Neuronal stem cell (in vitro differentiated cells): ENCODE measurements at regions not wholly inside any gene's neighbourhood (a gene's known extent, or its start where the extent isn't known, plus 50 kb on each side); places are given as distances from the start of the nearest gene placed in this dataset.

Source experiments
- DNase-seq: peaks from one replicate; pipeline ENCODE4 v3.0.0-alpha.2; 2013; ENCODE audit warnings: low spot score
- H2AFZ ChIP-seq: one replicate; pipeline ENCODE4 v1.6.1; 2013; ENCODE audit warnings: mild to moderate bottlenecking, low read length, inconsistent platforms
- H2AK5ac ChIP-seq: 2 replicates; pipeline ENCODE4 v1.6.1; 2013; ENCODE audit warnings: low read depth, mild to moderate bottlenecking, inconsistent platforms, low read length, moderate library complexity, mixed read lengths
- H2BK120ac ChIP-seq: 2 replicates; pipeline ENCODE4 v1.6.1; 2013; ENCODE audit warnings: low read depth, mild to moderate bottlenecking, inconsistent platforms, low read length, moderate library complexity, mixed read lengths
- H2BK12ac ChIP-seq: one replicate; pipeline ENCODE4 v1.6.1; 2013; ENCODE audit warnings: low read length, inconsistent platforms
- H2BK15ac ChIP-seq: 2 replicates; pipeline ENCODE4 v1.6.1; 2013; ENCODE audit warnings: mild to moderate bottlenecking, low read length, inconsistent platforms, mixed read lengths
- H2BK5ac ChIP-seq: one replicate; pipeline ENCODE4 v1.6.1; 2013; ENCODE audit warnings: inconsistent platforms, mild to moderate bottlenecking, low read length, moderate library complexity
- H3K14ac ChIP-seq: one replicate; pipeline ENCODE4 v1.6.1; 2013; ENCODE audit warnings: low read length, inconsistent platforms
- H3K18ac ChIP-seq: 2 replicates; pipeline ENCODE4 v1.6.1; 2013; ENCODE audit warnings: low read length, inconsistent platforms
- H3K23ac ChIP-seq: 2 replicates; pipeline ENCODE4 v1.6.1; 2013; ENCODE audit warnings: low read depth, mild to moderate bottlenecking, mixed read lengths, low read length, inconsistent platforms; ENCODE audit not compliant: poor library complexity
- H3K27ac ChIP-seq: replicated peaks from 3 replicates; pipeline ENCODE4 v1.5.1; 2013; ENCODE audit warnings: low read length, inconsistent platforms
- H3K27me3 ChIP-seq, 3 experiments: 2 replicates each; pipeline ENCODE4 v1.6.1; 2013; ENCODE audit warnings: low read length in 3 of 3, mild to moderate bottlenecking in 2 of 3, inconsistent platforms in 1 of 3, low read depth in 1 of 3, mixed read lengths in 1 of 3, moderate library complexity in 1 of 3; ENCODE audit not compliant: control insufficient read depth in 3 of 3, insufficient read depth in 3 of 3
- H3K36me3 ChIP-seq, 2 donors: replicated peaks in 1 of 2; 2 replicates each; pipeline ENCODE4 v1.6.1; 2013; ENCODE audit warnings: low read length in 2 of 2; ENCODE audit not compliant: control insufficient read depth in 2 of 2, insufficient read depth in 2 of 2
- H3K4ac ChIP-seq: 2 replicates; pipeline ENCODE4 v1.6.1; 2013; ENCODE audit warnings: inconsistent platforms, mild to moderate bottlenecking, low read length, moderate library complexity
- H3K4me1 ChIP-seq, 2 donors: 1 replicate in 1 of 2; 2 replicates in 1 of 2; pipeline ENCODE4 v1.6.1; 2013; ENCODE audit warnings: low read length in 2 of 2, low read depth in 1 of 2; ENCODE audit not compliant: control insufficient read depth in 2 of 2, insufficient read depth in 1 of 2
- H3K4me2 ChIP-seq: one replicate; pipeline ENCODE4 v1.6.1; 2013; ENCODE audit warnings: mild to moderate bottlenecking, low read length, inconsistent platforms; ENCODE audit not compliant: insufficient read depth, poor library complexity, severe bottlenecking
- H3K4me3 ChIP-seq, 2 donors: 2 replicates each; pipeline ENCODE4 v1.5.1; 2013; ENCODE audit warnings: low read length in 2 of 2, mild to moderate bottlenecking in 2 of 2, inconsistent platforms in 1 of 2, moderate library complexity in 1 of 2
- H3K79me1 ChIP-seq: one replicate; pipeline ENCODE4 v1.6.1; 2013; ENCODE audit warnings: low read depth, mild to moderate bottlenecking, inconsistent platforms, low read length, moderate library complexity
- H3K9ac ChIP-seq: one replicate; pipeline ENCODE4 v1.6.1; 2013; ENCODE audit warnings: mild to moderate bottlenecking, low read depth, low read length, inconsistent platforms; ENCODE audit not compliant: poor library complexity
- H3K9me3 ChIP-seq, 2 donors: replicated peaks in 1 of 2; 2 replicates each; pipeline versions ENCODE3 to v1.6.1; 2013; ENCODE audit warnings: low read length in 2 of 2, mild to moderate bottlenecking in 2 of 2, inconsistent platforms in 1 of 2, low read depth in 1 of 2, mixed read lengths in 1 of 2, moderate library complexity in 1 of 2; ENCODE audit not compliant: control insufficient read depth in 2 of 2, insufficient read depth in 1 of 2
- H4K8ac ChIP-seq: one replicate; pipeline ENCODE4 v1.6.1; 2013; ENCODE audit warnings: low read depth, mild to moderate bottlenecking, inconsistent platforms, low read length, moderate library complexity
- H4K91ac ChIP-seq: one replicate; pipeline ENCODE4 v1.6.1; 2013; ENCODE audit warnings: low read length, low read depth, mild to moderate bottlenecking, inconsistent platforms; ENCODE audit not compliant: poor library complexity
- WGBS, 2 donors: extraction: QIAGEN DNeasy Blood & Tissue Kit; methylation state at CpG; one replicate each; pipeline ENCODE4 v1.1.7; 2013; ENCODE audit warnings: missing lambda C conversion rate in 2 of 2, mixed read lengths in 1 of 2; ENCODE audit not compliant: insufficient read length in 2 of 2, insufficient replicate concordance in 1 of 2; ENCODE audit errors: extremely low coverage in 2 of 2; 5-methylcytosine and 5-hydroxymethylcytosine counted together

DNA sequence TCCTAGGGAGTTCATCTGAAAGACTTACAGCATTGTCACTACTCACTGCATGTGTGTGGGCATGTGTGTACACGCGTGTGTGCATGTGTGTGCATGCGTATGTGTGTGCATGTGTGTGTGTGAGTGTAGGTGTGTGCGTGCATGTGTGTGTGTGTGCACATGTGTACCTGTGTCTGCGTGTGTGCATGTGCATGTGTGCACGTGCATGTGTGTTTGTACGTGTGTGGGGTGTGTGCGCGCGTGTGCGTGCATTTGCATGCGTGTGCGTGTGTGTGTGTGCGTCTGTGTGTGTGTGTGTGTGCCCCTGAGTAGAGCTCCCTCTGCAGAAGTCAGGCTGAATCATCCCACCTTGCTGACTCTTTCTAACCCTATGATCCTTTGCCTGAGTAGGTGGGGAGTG, 114.8 kb upstream of the RBFOX1 start:
- Histone ChIP-seq H3K4me1 (peaks cover 0 to 8% of the 10 kb centered on the region in 2 donors), H3K36me3 (no peaks in the 10 kb centered on the region), H3K27me3 (peaks cover 0 to 13% (median 0%) of the 10 kb centered on the region in 3 experiments), H4K91ac (no peak overlapping the region), H3K9me3 (peaks cover 0 to 3% of the 10 kb centered on the region in 2 donors), H3K23ac (peak overlapping the region; percentile 77), H3K27ac (no peak overlapping the region), H2AK5ac (no peak overlapping the region), H3K18ac (peak overlapping the region; percentile 69), H2BK120ac (no peak overlapping the region), H3K4ac (no peak overlapping the region), H2BK5ac (no peak overlapping the region), H2AFZ (no peak overlapping the region), H2BK15ac (no peak overlapping the region), H3K14ac (peak overlapping the region; percentile 28), H3K4me2 (no peak overlapping the region), H3K9ac (peak overlapping the region; percentile 73), H3K4me3 (peak overlapping the region in 1 of 2 donors; percentile 33), H4K8ac (no peak overlapping the region), H3K79me1 (peaks cover 3% of the 10 kb centered on the region), H2BK12ac (no peak overlapping the region)
- WGBS, 2 donors, result no CpG with 5 or more reads among the region's 14 CpGs
- DNase-seq, result no peak

DNA sequence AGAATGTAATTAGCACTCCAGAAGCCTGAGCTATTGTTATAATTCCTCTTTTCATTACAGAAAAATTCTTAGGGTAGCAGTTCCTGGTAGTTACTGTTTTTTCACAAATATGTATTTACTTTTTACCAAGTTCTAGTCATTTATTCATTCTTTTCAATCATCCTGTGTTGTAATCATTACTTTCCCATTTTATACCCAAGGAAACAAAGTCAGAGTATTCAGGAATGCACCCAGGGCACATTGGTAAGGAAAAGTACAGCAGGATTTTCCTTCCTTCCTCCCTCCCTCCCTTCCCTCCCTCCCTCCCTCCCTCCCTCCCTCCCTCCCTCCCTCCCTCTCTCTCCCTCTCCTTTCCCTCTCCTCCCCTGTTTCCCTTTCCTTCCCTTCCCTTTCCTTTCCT, 115.9 kb upstream of the RBFOX1 start:
- Histone ChIP-seq H3K4me1 (peaks cover 0 to 8% of the 10 kb centered on the region in 2 donors), H3K4ac (no peak overlapping the region), H3K14ac (no peak overlapping the region), H3K27ac (no peak overlapping the region), H2BK120ac (no peak overlapping the region), H3K27me3 (peaks cover 0 to 13% (median 0%) of the 10 kb centered on the region in 3 experiments), H2AK5ac (no peak overlapping the region), H3K23ac (no peak overlapping the region), H4K91ac (no peak overlapping the region), H2BK12ac (no peak overlapping the region), H3K18ac (no peak overlapping the region), H2BK15ac (no peak overlapping the region), H3K9ac (no peak overlapping the region), H4K8ac (no peak overlapping the region), H3K4me3 (no peak overlapping the region), H3K79me1 (peaks cover 3% of the 10 kb centered on the region), H2BK5ac (no peak overlapping the region), H3K9me3 (peaks cover 0 to 3% of the 10 kb centered on the region in 2 donors), H3K36me3 (no peaks in the 10 kb centered on the region), H3K4me2 (no peak overlapping the region), H2AFZ (no peak overlapping the region)
- DNase-seq, result no peak

DNA sequence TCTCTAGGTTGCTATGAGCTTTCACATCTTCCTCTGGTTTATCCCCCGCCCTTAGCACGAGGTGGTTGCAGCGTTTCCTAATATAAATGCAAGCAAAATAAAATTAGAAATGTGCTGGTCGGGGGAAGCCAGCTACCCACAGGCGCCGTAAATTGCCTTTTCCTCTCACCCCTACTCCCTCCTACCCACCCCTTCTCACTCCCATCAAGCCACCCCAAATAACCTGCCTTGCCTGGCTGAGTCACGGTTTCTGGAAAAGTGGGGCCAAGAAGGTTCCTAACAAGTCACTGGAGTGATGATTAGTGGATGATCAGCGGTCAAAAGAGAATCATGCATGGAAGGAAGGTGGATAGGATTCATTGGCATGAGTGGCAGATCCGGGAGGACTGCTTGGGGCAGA, 120.9 kb upstream of the RBFOX1 start:
- H3K18ac ChIP-seq, result no peak overlapping the region
- no peaks in the 10 kb centered on the region for H3K9me3 ChIP-seq
- H2BK15ac ChIP-seq, result no peak overlapping the region
- no peak overlapping the region for H2AFZ ChIP-seq
- no peak overlapping the region for H3K4me3 ChIP-seq
- no peak overlapping the region for H4K91ac ChIP-seq
- H3K14ac ChIP-seq, result no peak overlapping the region
- no peaks in the 10 kb centered on the region for H3K36me3 ChIP-seq
- H3K9ac ChIP-seq, result no peak overlapping the region
- H3K4ac ChIP-seq, result no peak overlapping the region
- H3K23ac ChIP-seq, result no peak overlapping the region
- no peak for DNase-seq
- H3K79me1 ChIP-seq, result no peaks in the 10 kb centered on the region
- H2BK120ac ChIP-seq, result no peak overlapping the region
- H2AK5ac ChIP-seq, result no peak overlapping the region
- no CpG with 5 or more reads among the region's 9 CpGs for WGBS, 2 donors
- no peak overlapping the region for H3K27ac ChIP-seq
- H3K4me1 ChIP-seq, result no peaks in the 10 kb centered on the region
- H2BK5ac ChIP-seq, result no peak overlapping the region
- no peak overlapping the region for H4K8ac ChIP-seq
- no peaks in the 10 kb centered on the region for H3K27me3 ChIP-seq
- no peak overlapping the region for H2BK12ac ChIP-seq
- no peak overlapping the region for H3K4me2 ChIP-seq

DNA sequence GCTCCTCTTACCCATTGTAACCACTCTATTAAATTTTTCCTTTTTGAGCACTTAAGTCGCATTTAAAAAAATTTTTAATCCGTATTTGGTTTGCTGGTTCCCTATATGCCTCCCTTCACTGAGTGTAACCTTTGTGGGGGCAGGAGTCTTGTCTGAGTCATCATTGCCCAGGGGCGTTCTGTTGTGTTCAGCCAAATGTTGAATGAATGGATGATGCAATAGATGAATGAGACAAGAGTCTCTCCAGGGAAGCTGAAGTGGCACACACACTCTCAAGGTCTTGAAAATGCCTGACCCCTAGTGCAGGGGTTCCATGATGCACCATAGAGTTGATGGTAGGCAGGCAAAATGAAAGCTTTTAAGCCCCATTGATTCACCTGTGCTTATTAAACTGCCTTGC, 123.0 kb upstream of the RBFOX1 start:
- H3K4me3 ChIP-seq, result no peak overlapping the region
- H3K27me3 ChIP-seq, result no peaks in the 10 kb centered on the region
- H3K79me1 ChIP-seq, result no peaks in the 10 kb centered on the region
- no peak overlapping the region for H2AK5ac ChIP-seq
- no peak overlapping the region for H3K23ac ChIP-seq
- no peak overlapping the region for H3K27ac ChIP-seq
- no peak overlapping the region for H2BK15ac ChIP-seq
- no peak overlapping the region for H2BK12ac ChIP-seq
- H2AFZ ChIP-seq, result no peak overlapping the region
- WGBS, 2 donors, result no CpG with 5 or more reads among the region's 3 CpGs
- no peaks in the 10 kb centered on the region for H3K36me3 ChIP-seq
- H3K9me3 ChIP-seq, result no peaks in the 10 kb centered on the region
- H3K18ac ChIP-seq, result no peak overlapping the region
- H2BK5ac ChIP-seq, result no peak overlapping the region
- no peak overlapping the region for H3K14ac ChIP-seq
- no peak overlapping the region for H4K91ac ChIP-seq
- H3K4me2 ChIP-seq, result no peak overlapping the region
- no peak overlapping the region for H2BK120ac ChIP-seq
- no peaks in the 10 kb centered on the region for H3K4me1 ChIP-seq
- H4K8ac ChIP-seq, result no peak overlapping the region
- H3K4ac ChIP-seq, result no peak overlapping the region
- H3K9ac ChIP-seq, result no peak overlapping the region
- DNase-seq, result no peak
